ENCODE measurements at regions not wholly inside any gene's neighbourhood (a gene's known extent, or its start where the extent isn't known, plus 50 kb on each side); places are given as distances from the start of the nearest gene placed in this dataset.
A peak's percentile ranks its signal among the peaks of the same experiment; 100 is the strongest.

GRCh38 chr3:30102356-30102755, 504.0 kb upstream of the TGFBR2 start:
- H3K4me3 ChIP-seq = no peak overlapping the region
- H3K27me3 ChIP-seq = no peaks in the 10 kb centered on the region
- TF ChIP-seq CTCF (IDR thresholded peaks at IDR 0.05) (no peak), POLR2A (IDR thresholded peaks at IDR 0.05) (no peak)
- H3K4me1 ChIP-seq = no peaks in the 10 kb centered on the region
- DNase-seq = no peak
- H3K36me3 ChIP-seq = no peaks in the 10 kb centered on the region
- H3K27ac ChIP-seq = no peak overlapping the region
- H3K9me3 ChIP-seq = no peaks in the 10 kb centered on the region

GRCh38 chr3:30103186-30103585, 503.2 kb upstream of the TGFBR2 start:
- H3K36me3 ChIP-seq = no peaks in the 10 kb centered on the region
- H3K27ac ChIP-seq = no peak overlapping the region
- H3K9me3 ChIP-seq = no peaks in the 10 kb centered on the region
- H3K27me3 ChIP-seq = no peaks in the 10 kb centered on the region
- DNase-seq = no peak
- no peak for TF ChIP-seq CTCF (IDR thresholded peaks at IDR 0.05)
- TF ChIP-seq POLR2A (IDR thresholded peaks at IDR 0.05) = no peak
- H3K4me3 ChIP-seq = no peak overlapping the region
- no peaks in the 10 kb centered on the region for H3K4me1 ChIP-seq

GRCh38 chr3:30107531-30107930, 498.9 kb upstream of the TGFBR2 start:
- no peaks in the 10 kb centered on the region for H3K27me3 ChIP-seq
- no peaks in the 10 kb centered on the region for H3K4me1 ChIP-seq
- TF ChIP-seq POLR2A (IDR thresholded peaks at IDR 0.05) = no peak
- TF ChIP-seq CTCF (IDR thresholded peaks at IDR 0.05) = no peak
- no peaks in the 10 kb centered on the region for H3K36me3 ChIP-seq
- DNase-seq = no peak
- no peak overlapping the region for H3K4me3 ChIP-seq
- H3K27ac ChIP-seq = no peak overlapping the region
- no peaks in the 10 kb centered on the region for H3K9me3 ChIP-seq

GRCh38 chr3:30112411-30112810, 494.0 kb upstream of the TGFBR2 start:
- no peak for DNase-seq
- Histone ChIP-seq H3K27ac (no peak overlapping the region), H3K27me3 (no peaks in the 10 kb centered on the region), H3K4me3 (no peak overlapping the region), H3K36me3 (no peaks in the 10 kb centered on the region), H3K9me3 (no peaks in the 10 kb centered on the region), H3K4me1 (no peaks in the 10 kb centered on the region)
- TF ChIP-seq POLR2A (IDR thresholded peaks at IDR 0.05) = no peak
- TF ChIP-seq CTCF (IDR thresholded peaks at IDR 0.05) = no peak

GRCh38 chr3:30112902-30113484, 493.4 kb upstream of the TGFBR2 start:
- Histone ChIP-seq H3K27ac (no peak overlapping the region), H3K4me1 (no peaks in the 10 kb centered on the region), H3K27me3 (no peaks in the 10 kb centered on the region), H3K4me3 (no peak overlapping the region), H3K36me3 (no peaks in the 10 kb centered on the region), H3K9me3 (no peaks in the 10 kb centered on the region)
- DNase-seq = no peak
- no peak for TF ChIP-seq POLR2A (IDR thresholded peaks at IDR 0.05)
- TF ChIP-seq CTCF (IDR thresholded peaks at IDR 0.05) = peak; percentile 55 to 74 (median 70)

- no peak overlapping the region for H3K4me3 ChIP-seq
- no peak overlapping the region for H3K27ac ChIP-seq
- DNase-seq = no peak
- H3K4me1 ChIP-seq = no peaks in the 10 kb centered on the region
- TF ChIP-seq CTCF (IDR thresholded peaks at IDR 0.05) (no peak), POLR2A (IDR thresholded peaks at IDR 0.05) (no peak)
- H3K36me3 ChIP-seq = no peaks in the 10 kb centered on the region
- H3K27me3 ChIP-seq = no peaks in the 10 kb centered on the region
- no peaks in the 10 kb centered on the region for H3K9me3 ChIP-seq
Measured at GRCh38 chr3:30113906-30114305, 492.5 kb upstream of the TGFBR2 start.

Data from Peyer's patch (tissue), 4 donors.